ENCODE measurements at regions not wholly inside any gene's neighbourhood (a gene's known extent, or its start where the extent isn't known, plus 50 kb on each side); places are given as distances from the start of the nearest gene placed in this dataset.

- WGBS (ENCODE audit: low lambda C conversion rate): 88% methylated on average over 1 of the region's 1 CpG
- no peak for DNase-seq
- peak overlapping the region; percentile 63; the same call in 1 of the 2 replicates for H3K9ac ChIP-seq
- H4K20me1 ChIP-seq (ENCODE audit: insufficient read depth): no peaks in the 10 kb centered on the region
- no peaks in the 10 kb centered on the region for H3K9me3 ChIP-seq
- ChIA-PET CTCF (interaction anchor here (0.6 kb wide), 1 partner anchor 94 kb away, joined by 3 read pairs; no protein-coding TSS in a partner anchor), POLR2A (no interaction called here)
- H3K27ac ChIP-seq (ENCODE audit: low read depth in 2 of 2, low read length in 1 of 2): peak overlapping the region; percentile 89 to 99; a peak in 3 of 4 replicates
- H3K4me1 ChIP-seq (ENCODE audit: control insufficient read depth in 1 of 2, insufficient read depth in 2 of 2, low read depth in 1 of 2, low read length in 1 of 2): peaks cover 14 to 28% of the 10 kb centered on the region in 2 experiments
- no peaks in the 10 kb centered on the region for H3K27me3 ChIP-seq (ENCODE audit: insufficient read depth)
- no peak overlapping the region for H3K4me3 ChIP-seq (ENCODE audit: low read depth in 2 of 2, low read length in 1 of 2)
- H3F3A ChIP-seq (replicated peaks; ENCODE audit: insufficient read depth): peaks cover 47% of the 10 kb centered on the region
- H3K4me2 ChIP-seq: peak overlapping the region; percentile 61; the same call in 1 of the 2 replicates
- TF ChIP-seq NRF1 (IDR thresholded peaks at IDR 0.05; ENCODE audit: low read depth, low read length): no peak
- TF ChIP-seq YY1 (IDR thresholded peaks at IDR 0.05; ENCODE audit: low read depth): no peak
- TF ChIP-seq FOXJ3 (CRISPR knock-in tag; IDR thresholded peaks at IDR 0.05): no peak
- no peak for TF ChIP-seq TEAD4 (IDR thresholded peaks at IDR 0.05; ENCODE audit: borderline replicate concordance, insufficient read depth)
- no peak for TF ChIP-seq RCOR1 (IDR thresholded peaks at IDR 0.05; ENCODE audit: low read length)
- no peak for TF ChIP-seq PBX3 (IDR thresholded peaks at IDR 0.05)
- TF ChIP-seq POLR2AphosphoS5 (IDR thresholded peaks at IDR 0.05; ENCODE audit: low read depth, low read length): no peak
- no peak for TF ChIP-seq RXRA (IDR thresholded peaks at IDR 0.05; ENCODE audit: borderline replicate concordance, low read depth)
- no peak for TF ChIP-seq GABPA (IDR thresholded peaks at IDR 0.05; ENCODE audit: low read depth)
- no peak for TF ChIP-seq ZBTB33 (IDR thresholded peaks at IDR 0.05; ENCODE audit: borderline replicate concordance, low read depth)
- TF ChIP-seq EZH2phosphoT487 (IDR thresholded peaks at IDR 0.05; ENCODE audit: borderline replicate concordance, low read depth): no peak
- no peak for TF ChIP-seq EP300 (IDR thresholded peaks at IDR 0.05; ENCODE audit: borderline replicate concordance in 1 of 2, low read depth in 1 of 2, low read length in 1 of 2)
- no peak for TF ChIP-seq FOSL2 (IDR thresholded peaks at IDR 0.05; ENCODE audit: borderline replicate concordance, low read depth)
- no peak for TF ChIP-seq USF2 (IDR thresholded peaks at IDR 0.05; ENCODE audit: borderline replicate concordance, low read depth, low read length)
- TF ChIP-seq ELF1 (IDR thresholded peaks at IDR 0.05): no peak
- TF ChIP-seq REST (IDR thresholded peaks at IDR 0.05; ENCODE audit: low read depth, low read length): no peak
- no peak for TF ChIP-seq FOXM1 (IDR thresholded peaks at IDR 0.05; ENCODE audit: low read depth)
- no peak for TF ChIP-seq IRF3 (IDR thresholded peaks at IDR 0.05; ENCODE audit: low read depth, low read length)
- no peak for TF ChIP-seq MEF2A (IDR thresholded peaks at IDR 0.05; ENCODE audit: borderline replicate concordance, low read depth)
- H2AFZ ChIP-seq (ENCODE audit: low read depth): no peak overlapping the region
- no peaks in the 10 kb centered on the region for H3K79me2 ChIP-seq (ENCODE audit: insufficient read depth)
- H3K9me2 ChIP-seq: no peaks in the 10 kb centered on the region
- no peaks in the 10 kb centered on the region for H3K36me3 ChIP-seq (replicated peaks in 1 of 2; ENCODE audit: control insufficient read depth in 1 of 2, insufficient read depth in 2 of 2, low read length in 1 of 2)
Observed at GRCh38 chr15:38896647-38897046, 332.0 kb upstream of the RASGRP1 start.

Data from SK-N-SH (cell line).